Right lung (tissue), 2 donors: ENCODE measurements at regions not wholly inside any gene's neighbourhood (a gene's known extent, or its start where the extent isn't known, plus 50 kb on each side); places are given as distances from the start of the nearest gene placed in this dataset.
"Not testable (repeated sequence)": the region's sequence is repeated elsewhere in the genome, so short reads cannot be mapped to it uniquely, and the experiment has no call there.

Experiments used
- DNase-seq, 2 donors: peaks; one replicate each; pipeline ENCODE4 v3.0.0-alpha.2; 2013

DNA sequence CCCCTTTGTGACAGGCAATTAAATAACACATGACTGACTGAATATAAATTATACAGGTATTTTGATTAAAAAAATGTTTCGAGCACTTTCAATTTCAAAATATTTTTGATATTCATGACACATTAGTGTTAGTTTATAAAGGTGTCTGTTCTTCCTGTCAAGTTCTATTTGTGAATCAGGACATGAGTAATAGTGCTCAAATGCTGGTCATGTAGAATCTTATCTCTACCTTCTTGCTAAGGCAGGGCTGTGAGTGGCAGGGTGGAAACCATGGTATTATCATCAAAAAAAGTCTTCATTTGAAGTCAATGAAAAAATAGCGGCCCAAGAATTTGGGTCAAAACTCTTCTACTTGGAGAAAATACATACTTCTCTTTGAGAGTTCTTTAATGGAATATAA is 250.2 kb downstream of the DACT1 start:
- DNase-seq: no peak

DNA sequence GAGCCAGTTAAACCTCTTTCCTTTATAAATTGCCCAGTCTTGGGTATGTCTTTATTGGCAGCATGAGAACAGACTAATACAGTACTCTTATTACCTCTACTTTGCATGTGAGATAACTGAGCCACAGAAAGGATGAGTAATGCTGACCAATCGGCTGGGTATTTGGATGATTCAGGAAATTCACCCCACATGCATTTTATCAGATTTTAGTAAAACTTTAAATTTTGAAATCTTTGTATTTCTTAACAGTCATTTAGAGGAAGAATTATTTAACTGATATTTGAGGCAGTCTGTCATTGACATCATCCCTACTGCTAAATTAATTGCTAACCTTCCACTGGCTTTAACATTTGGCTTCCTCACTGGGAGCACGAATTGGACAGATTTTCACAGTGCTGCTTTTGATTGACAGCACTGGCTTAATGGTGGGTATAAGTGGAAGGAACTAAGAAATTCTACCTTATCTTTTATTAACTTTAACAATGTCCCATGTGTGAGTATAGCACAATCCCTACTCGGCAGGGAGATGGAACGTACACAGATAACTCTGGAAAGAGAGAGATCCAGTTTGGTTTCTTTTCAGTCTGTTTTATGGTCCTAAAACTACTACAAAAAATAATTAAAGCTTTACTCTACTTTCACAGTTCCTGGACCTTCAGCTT is 261.0 kb downstream of the DACT1 start:
- no peak for DNase-seq

DNA sequence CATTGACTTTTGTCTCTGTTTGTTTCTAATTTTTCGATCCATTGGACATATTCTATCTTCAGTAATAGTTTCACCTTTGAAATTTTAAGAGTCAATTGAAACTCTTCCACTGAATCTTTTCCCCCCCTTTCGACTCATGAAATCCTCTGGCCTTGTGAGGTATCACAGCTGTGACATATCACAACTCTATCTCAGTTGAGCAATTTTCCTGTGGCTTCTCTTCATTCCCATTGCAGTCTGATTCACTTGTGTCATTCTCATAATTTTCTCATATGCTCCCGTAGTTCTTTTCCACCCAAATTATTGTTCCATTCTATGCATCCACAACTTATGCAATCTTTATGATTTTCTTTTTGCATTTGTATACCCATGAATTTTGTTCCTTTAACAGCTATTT is 261.6 kb downstream of the DACT1 start:
- DNase-seq: peak; percentile 13 to 16

DNA sequence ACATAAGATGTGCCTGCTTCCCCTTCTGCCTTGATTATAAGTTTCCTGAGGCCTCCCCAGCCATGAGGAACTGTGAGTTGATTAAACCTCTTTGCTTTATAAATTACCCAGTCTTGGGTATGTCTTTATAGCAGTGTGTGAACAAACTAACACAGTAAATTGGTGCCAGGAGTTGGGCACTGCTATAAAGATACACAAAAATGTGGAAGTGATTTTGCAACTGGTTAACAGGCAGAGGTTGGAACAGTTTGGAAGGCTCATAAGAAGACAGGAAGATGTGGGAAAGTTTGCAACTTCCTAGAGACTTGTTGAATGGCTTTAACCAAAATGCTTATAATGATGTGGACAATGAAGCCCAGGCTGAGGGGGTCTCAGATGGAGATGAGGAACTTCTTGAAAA is 264.1 kb downstream of the DACT1 start:
- no peak for DNase-seq

DNA sequence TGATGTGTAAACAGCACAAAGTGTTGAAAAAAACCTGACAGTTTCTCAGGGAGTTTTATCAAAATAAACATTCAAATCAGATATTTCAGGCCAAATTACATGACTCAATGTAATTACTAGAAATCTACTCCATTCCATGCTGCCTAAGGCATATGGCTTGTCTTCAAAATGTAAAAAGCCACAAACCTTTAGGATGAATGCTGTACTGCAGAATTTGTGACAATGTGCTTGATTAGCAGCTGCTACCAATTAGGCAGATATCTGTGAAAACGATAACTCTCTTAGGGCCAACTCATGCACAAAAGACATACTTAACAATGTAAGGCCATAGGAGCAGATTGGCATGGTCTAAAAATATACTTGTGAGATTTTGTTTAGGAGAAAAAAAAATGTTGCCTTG is 267.0 kb downstream of the DACT1 start:
- no peak for DNase-seq

DNA sequence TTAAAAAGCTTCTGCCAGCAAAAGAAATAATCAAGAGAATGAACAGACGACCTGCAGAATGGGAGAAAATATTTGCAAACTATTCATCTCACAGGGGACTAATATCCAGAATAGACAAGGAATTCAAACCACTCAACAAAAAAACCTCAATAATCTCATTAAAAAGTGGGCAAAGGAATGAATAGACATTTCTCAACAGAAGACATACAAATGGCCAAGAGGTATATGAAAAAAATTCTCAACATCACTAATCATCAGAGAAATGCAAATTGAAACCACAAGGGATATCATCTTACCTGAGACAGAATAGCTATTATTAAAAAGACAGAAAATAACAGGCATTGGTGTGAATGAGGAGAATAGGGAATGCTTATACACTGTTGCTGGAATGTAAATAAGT is 270.0 kb downstream of the DACT1 start:
- no peak for DNase-seq

DNA sequence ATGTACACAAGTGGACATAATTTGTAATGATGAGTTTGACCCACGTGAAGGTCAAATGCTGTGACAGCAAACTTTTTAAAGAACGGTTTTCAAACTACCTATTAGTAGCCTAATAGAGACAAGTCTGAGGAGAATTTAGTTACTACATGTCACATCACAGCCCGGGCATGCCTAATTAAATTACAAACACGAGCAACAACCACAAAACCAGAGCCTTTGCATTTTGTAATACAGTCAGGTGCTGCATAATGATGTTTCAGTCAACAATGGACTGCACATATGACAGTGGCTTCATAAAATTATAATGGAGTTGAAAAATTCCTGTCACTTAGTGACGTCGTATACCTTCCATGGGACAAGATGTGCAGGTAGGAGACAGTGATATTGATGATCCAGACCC is 274.5 kb downstream of the DACT1 start:
- no peak for DNase-seq

DNA sequence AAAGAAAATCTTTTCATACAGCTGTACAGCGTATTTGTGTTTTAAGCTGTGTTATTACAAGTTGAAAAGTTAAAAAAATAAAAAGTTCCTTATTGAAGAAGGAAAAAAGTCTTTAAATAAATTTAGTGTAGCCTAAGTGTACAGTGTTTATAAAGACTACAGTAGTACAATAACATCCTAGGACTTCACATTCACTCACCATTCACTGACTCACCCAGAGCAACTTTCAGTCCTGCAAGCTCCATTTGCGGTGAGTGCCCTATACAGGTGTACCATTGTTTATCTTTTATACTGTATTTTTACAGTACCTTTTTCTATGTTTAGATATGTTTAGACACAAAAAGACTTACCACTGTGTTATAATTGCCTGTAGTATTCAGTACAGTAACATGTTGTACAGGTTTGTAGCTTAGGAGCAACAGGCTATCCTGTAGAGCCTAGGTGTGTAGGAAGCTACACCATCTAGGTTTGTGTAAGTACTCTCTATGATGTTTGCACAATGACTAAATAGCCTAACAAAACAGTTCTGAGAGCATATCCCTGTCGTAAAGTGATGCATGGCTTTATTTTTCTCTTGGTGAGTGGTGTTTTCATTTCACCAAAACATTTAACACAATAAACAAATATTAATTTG is 275.2 kb downstream of the DACT1 start:
- DNase-seq: no peak

DNA sequence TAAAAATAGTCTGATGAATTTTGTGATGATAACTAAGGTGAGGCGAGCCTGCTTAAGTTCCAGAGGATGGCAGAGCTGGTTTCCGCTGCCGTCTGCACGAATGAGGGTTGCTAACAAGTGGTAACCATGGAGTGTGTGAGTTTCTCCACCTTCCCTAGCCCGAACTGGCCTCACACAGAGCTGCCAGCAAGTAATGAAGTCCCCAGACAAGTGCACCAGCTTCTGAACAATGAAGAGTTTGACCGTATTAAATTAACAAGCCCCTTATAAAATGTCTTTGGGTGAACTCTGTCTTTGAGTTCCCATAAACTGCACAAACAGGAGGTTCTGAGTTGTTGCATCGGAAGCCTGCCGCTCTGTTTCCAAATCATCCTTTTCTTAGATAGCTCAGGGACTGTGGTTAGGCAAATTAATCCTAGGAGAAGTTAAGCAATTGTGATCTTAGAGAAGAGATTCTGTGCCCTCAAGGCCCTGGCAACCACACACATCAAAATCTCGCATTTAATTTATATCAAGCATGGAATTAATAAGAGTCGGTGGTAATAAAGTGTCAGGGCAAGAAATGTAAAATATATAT is 274.1 kb upstream of the DAAM1 start:
- no peak for DNase-seq

DNA sequence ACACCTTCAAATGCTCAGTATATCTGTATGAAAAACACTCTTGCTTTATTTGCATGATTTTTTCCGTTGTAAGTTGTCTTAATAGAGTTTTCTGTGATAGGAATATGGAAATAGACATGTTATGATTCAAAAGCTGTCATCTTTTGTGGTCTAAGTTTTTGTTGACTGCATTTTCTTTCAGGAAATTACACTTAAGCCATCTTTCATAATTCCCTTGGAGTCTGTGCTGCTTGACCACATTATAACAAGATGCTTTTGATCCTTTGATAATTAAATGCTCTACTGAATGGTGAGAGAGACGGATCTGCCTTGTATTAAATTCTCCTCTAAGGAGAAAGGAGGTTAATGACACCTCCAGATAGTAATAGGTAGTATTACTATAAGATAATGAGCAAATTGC is 272.8 kb upstream of the DAAM1 start:
- DNase-seq: no peak

DNA sequence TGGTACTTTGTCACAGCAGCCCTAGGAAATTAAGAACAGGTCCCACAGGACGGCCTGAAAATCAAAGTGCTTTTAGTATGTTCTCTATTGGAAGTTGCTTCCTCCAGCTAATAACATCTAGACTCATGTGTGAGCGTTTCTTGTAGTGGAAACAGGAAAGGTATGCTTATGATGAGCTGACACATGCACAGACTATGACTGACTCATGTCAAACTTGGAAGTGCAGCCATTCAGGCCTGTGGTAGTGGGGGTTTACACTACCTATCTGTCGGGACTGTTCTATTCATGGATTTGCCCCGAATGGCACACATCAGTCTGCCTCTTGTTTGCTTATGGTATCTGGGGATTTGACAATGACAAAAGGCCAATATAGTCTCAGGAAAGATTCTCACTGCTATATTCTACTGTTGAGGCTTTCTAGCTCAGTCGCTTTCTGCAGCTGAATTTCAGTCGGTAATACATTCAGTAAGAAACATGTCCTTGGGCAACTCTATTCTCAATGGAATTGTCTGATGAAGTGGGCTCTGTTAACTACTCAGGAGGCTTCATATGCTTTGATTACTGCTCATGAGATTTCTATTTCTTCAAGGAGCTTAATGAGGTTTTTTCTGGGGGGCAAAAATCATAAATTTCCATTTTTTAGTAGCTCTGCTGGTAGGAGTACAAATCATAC is 270.3 kb upstream of the DAAM1 start:
- no peak for DNase-seq

DNA sequence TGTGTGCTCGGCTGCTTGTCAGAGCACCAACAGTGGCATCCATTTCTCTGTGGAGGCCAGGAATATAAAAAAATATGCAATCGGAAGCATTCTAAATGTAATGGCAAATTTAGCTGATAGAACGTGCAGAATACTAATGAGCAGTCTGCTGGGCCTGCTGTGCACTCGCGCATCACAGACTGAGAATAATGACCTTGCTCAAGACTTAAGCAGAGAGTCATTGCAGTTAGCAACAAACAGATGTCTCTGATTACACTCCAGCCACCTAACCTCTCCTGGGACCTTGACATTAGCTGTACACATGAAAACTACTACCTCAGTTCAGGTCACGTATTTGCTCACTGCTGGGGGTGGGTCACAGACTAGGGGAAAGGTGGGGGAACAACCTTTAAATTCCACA is 269.2 kb upstream of the DAAM1 start:
- DNase-seq: no peak

DNA sequence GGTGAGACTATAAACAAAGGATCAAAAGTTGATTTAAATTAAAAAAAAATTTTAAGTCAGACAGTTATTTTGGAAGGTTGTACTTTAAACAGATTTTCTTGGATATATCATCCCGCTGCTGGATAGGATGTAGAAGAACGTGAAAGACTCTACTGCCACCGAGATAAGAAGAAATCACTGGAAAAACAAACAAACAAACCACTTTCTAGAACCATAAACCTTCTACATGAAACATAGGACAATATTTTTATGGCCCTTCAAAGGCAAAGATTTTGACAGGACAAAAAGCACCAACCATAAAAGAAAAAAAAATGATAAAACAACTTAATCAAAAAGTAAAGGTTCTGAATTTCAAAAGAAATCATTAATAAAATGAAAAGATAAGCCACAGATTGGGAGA is 268.2 kb upstream of the DAAM1 start:
- no peak for DNase-seq

DNA sequence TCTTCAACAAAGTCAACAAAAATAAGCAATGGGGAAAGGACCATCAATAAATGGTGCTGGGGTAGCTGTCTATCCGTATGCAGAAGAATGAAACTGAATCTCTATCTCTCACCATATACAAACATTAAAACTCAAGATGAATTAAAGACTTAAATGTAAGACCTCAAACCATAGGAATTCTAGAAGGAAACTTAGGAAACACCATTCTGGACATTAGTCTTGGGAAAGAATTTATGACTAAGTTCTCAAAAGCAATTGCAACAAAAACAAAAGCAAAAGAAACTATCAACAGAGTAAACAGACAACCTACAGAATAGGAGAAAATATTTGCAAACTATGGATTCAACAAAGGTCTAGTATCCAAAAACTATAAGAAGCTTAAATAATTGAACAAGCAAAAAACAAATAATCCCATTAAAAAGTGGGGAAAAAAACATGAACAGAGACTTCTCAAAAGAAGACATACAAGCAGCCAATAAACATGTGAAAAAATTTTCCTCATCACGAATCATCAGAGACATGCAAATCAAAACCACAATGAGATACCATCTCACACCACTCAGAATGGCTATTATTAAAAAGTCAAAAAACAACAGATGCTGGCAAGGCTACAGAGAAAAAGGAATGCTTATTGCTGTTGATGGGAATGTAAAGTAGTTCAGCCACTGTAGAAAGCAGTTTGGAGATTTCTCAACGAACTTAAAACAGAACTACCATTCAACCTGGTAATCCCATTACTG is 266.1 kb upstream of the DAAM1 start:
- not testable (repeated sequence) for DNase-seq

DNA sequence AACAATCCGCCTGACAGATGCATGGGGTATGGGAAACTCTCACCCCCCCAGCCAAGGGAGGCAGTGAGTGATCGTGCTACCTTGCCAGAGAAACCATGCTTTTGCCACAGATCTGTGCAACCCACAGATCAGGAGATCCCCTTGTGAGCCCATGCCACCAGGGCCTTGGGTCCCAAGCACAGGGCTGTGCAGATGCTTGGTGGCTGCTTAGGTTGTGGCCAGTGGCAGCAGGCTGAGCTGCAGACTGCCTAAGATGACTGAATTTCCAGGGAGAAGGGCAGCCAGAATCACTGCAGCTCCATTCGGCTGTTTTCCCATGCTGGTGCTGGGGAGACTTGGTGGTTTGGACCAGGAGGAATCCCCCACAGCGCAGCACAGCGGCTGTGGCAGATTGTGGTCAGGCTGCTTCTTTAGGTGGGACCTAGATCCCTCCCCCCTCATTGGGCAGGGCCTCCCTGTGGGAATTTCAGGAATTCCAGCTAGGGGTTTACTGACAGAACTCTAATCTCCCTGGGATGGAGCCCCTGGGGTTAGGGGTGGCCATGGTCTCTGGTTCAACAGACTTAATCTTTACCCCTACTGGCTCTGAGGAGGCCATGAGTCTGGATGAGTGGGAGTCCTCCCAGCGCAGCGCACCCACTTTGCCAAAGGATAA is 264.6 kb upstream of the DAAM1 start:
- DNase-seq: no peak

DNA sequence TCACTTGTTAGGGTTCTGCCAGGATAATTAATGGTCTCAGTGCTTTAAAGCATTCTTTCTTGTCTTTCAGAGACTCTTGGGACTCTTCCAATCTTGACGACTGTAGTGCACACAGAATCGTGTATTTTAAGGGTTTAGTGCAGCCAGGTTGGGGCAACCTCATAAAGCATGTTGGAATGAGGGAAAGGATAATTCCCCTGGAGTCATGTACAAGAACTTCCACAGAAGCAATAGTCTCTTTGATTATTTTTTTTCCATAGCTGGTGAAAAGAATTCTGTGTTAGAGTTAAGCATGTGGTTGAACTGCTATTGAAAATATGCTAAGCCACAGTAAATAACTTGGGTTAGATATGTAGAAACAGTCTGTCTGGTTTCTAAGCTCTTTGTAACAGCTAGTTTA is 246.8 kb upstream of the DAAM1 start:
- DNase-seq: no peak

DNA sequence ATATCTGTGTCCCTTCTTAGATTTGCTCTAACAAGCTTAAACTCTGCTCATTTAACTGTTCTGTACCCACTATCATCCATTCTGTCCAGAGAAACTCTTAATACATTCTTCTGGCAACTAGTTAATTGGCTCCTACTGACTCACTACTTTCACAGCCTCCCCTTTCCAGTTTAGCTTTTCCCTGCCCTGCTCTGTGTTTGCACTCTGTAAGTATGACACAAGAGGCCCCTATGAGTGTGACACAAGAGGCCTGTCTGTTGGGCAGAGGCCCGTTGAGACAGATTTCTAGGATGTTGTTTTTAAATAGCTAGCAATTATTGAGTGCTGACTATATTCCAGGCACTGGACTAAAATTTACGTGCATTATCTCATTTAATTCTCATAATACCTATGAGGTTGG is 246.0 kb upstream of the DAAM1 start:
- DNase-seq: no peak

DNA sequence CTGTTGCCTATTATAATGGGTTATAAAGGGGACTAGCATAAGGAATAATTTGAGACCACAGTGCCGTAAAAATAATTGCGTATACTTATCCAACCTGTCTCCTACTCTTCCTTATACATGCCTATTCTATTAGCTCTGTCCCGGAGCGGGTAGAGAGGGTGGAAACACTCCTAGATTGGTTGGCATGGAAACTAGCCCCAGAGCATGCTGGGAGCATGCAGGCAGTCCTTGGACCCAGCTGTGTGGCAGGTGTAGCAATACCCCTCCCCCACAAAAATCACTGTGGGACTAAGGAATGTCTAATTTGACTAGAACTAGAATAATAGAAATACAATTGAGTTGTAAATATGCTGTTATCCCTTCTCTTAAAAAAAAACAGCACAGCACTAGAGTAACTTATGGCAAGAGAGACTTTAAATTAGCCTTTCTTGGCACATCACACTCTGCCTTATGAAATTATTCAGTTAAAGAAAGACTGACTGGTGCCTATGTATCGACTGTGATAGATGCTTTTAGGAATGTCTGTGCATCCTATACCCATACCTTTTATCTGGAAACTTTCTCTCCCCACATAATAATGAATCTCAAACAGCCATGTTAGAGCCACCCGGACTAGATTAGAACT is 244.0 kb upstream of the DAAM1 start:
- DNase-seq: no peak

DNA sequence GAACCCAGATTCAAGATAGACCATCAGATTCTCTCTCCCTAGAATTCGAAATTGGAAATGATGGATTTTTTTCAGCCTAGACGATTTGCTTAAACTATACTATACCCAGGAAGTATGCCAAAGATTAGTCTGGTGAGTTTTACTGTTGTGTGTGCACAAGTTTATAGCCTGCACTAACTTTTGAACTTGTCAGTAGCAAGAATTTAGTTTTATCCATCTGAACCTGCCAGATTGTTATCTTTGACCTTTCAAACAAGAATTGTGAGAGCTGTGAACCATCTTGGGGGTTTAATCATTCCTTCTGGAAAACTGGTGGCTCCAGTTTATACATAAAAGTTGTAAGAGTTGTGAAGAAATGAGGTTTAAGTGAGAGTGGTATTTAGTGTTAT is 243.5 kb upstream of the DAAM1 start:
- DNase-seq: no peak

DNA sequence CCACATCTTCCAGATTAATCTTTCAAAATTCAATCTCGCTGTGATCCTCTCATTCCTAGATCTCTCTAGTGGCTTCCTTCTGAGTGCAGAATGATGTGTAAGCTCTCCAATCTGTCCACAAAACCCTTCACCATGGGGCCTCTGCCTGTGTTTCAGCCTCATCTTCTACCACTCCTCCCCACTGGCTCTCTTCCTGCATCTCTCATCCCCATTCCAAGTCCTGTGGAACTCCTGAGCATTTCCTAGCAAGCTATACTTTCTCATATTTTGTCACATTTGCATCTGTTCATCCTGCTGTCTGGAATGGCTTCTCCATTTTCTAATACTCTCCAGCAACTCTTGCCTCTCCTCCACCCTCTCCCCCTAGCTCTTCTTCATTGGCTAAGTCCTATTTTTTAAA is 242.0 kb upstream of the DAAM1 start:
- no peak for DNase-seq

DNA sequence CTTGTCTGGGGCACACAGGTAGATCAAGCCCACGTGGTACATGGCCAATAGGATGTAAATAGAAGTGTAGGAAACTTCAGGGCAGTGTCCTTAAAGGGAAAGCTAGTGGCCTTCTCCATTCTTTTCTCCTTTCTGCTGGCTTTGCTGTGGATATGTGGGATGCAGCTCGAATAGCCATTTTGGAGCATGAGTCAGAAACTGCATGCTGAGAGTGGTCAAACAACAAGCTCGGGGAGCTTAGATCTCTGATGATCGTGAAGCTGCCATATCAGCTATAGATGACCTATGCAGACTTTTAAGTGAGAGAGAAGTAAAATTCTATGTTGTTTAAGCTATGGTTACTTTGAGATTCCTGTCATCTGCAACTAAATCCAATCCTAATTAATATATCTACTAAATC is 241.3 kb upstream of the DAAM1 start:
- no peak for DNase-seq
